ENCODE measurements at regions not wholly inside any gene's neighbourhood (a gene's known extent, or its start where the extent isn't known, plus 50 kb on each side); places are given as distances from the start of the nearest gene placed in this dataset.
A peak's percentile ranks its signal among the peaks of the same experiment; 100 is the strongest.

GRCh38 chr1:82181846-82182245 is 381.1 kb downstream of the ADGRL2 start:
- no peak for ATAC-seq

GRCh38 chr1:82179131-82179530 is 378.4 kb downstream of the ADGRL2 start:
- no peak for ATAC-seq
- intact Hi-C loops (cut with DNase I), result no loop called here
- DNase-seq, result no peak

More at GRCh38 chr1:82181846-82182245, 381.1 kb downstream of the ADGRL2 start:
- intact Hi-C loops (cut with DNase I), result no loop called here
- DNase-seq, result no peak

GRCh38 chr1:82177192-82177591 is 376.5 kb downstream of the ADGRL2 start:
- ATAC-seq (no peak), DNase-seq (no peak)
- intact Hi-C loops (cut with DNase I), result no loop called here

- intact Hi-C loops (cut with DNase I), result no loop called here
- ATAC-seq (no peak), DNase-seq (no peak)
Measured at GRCh38 chr1:82171955-82172354, 371.2 kb downstream of the ADGRL2 start.

GRCh38 chr1:82168482-82168881 is 367.7 kb downstream of the ADGRL2 start:
- DNase-seq (no peak), ATAC-seq (no peak)
- intact Hi-C loops (cut with DNase I), result no loop called here

GRCh38 chr1:82165304-82165703 is 364.6 kb downstream of the ADGRL2 start:
- ATAC-seq (no peak), DNase-seq (no peak)
- intact Hi-C loops (cut with DNase I), result no loop called here

GRCh38 chr1:82162486-82163420 is 362.0 kb downstream of the ADGRL2 start:
- DNase-seq, result no peak
- ATAC-seq, result no peak
- intact Hi-C loops (cut with DNase I), result no loop called here

- DNase-seq (no peak), ATAC-seq (peak in 1 of 2 donors; percentile 38)
- intact Hi-C loops (cut with DNase I), result no loop called here
Measured at GRCh38 chr1:82161700-82162141, 361.0 kb downstream of the ADGRL2 start.

GRCh38 chr1:82160903-82161302 is 360.2 kb downstream of the ADGRL2 start:
- ATAC-seq, result no peak
- intact Hi-C loops (cut with DNase I), result no loop called here
- no peak for DNase-seq

GRCh38 chr1:82160036-82160435 is 359.3 kb downstream of the ADGRL2 start:
- peak in 1 of 2 donors; percentile 51 for ATAC-seq
- DNase-seq, result no peak
- intact Hi-C loops (cut with DNase I), result no loop called here

- intact Hi-C loops (cut with DNase I), result no loop called here
- ATAC-seq (no peak), DNase-seq (no peak)
Measured at GRCh38 chr1:82158981-82159380, 358.2 kb downstream of the ADGRL2 start.

GRCh38 chr1:82154219-82154970 is 353.7 kb downstream of the ADGRL2 start:
- ATAC-seq (no peak), DNase-seq (no peak)
- intact Hi-C loops (cut with DNase I), result no loop called here

GRCh38 chr1:82153752-82154151 is 353.0 kb downstream of the ADGRL2 start:
- no peak for DNase-seq
- no peak for ATAC-seq
- intact Hi-C loops (cut with DNase I), result no loop called here

GRCh38 chr1:82153272-82153629 is 352.5 kb downstream of the ADGRL2 start:
- no peak for DNase-seq
- intact Hi-C loops (cut with DNase I), result no loop called here
- peak in 1 of 2 donors; percentile 51 for ATAC-seq

- peak in 1 of 2 donors; percentile 44 for ATAC-seq
Measured at GRCh38 chr1:82152356-82153271, 351.9 kb downstream of the ADGRL2 start.

GRCh38 chr1:82145656-82146055 is 344.9 kb downstream of the ADGRL2 start:
- ATAC-seq (no peak), DNase-seq (no peak)
- intact Hi-C loops (cut with DNase I), result no loop called here

More at GRCh38 chr1:82152356-82153271, 351.9 kb downstream of the ADGRL2 start:
- DNase-seq, result no peak
- intact Hi-C loops (cut with DNase I), result no loop called here

GRCh38 chr1:82143108-82143833 is 342.5 kb downstream of the ADGRL2 start:
- DNase-seq, result no peak
- intact Hi-C loops (cut with DNase I), result no loop called here
- ATAC-seq, result no peak

- DNase-seq, result no peak
- ATAC-seq, result no peak
- intact Hi-C loops (cut with DNase I), result no loop called here
Measured at GRCh38 chr1:82141390-82141789, 340.7 kb downstream of the ADGRL2 start.

Measured in left cardiac atrium (tissue), 4 donors.